Fibroblast of lung (primary cell): ENCODE measurements at regions not wholly inside any gene's neighbourhood (a gene's known extent, or its start where the extent isn't known, plus 50 kb on each side); places are given as distances from the start of the nearest gene placed in this dataset.

Source experiments
- DNase-seq, 2 donors: peaks; one replicate each; pipeline versions ENCODE4 v3.0.0 to v3.0.0-alpha.2; 2010; ENCODE audit warnings: low read depth in 2 of 2
- H2AFZ ChIP-seq: 2 replicates; pipeline ENCODE4 v1.5.1; 2012; ENCODE audit warnings: low read length, control low read depth, inconsistent platforms
- H3K27ac ChIP-seq: 2 replicates; pipeline ENCODE4 v1.5.1; 2011; ENCODE audit warnings: low read length, control low read depth; ENCODE audit not compliant: insufficient read depth
- H3K27me3 ChIP-seq: 2 replicates; pipeline ENCODE4 v1.5.1; 2011; ENCODE audit warnings: mild to moderate bottlenecking, low read length; ENCODE audit not compliant: control insufficient read depth, insufficient read depth
- H3K36me3 ChIP-seq: 2 replicates; pipeline ENCODE4 v1.5.1; 2011; ENCODE audit warnings: low read length; ENCODE audit not compliant: control insufficient read depth, insufficient read depth
- H3K4me1 ChIP-seq: 2 replicates; pipeline ENCODE4 v1.5.1; 2011; ENCODE audit warnings: low read length; ENCODE audit not compliant: control insufficient read depth, insufficient read depth; ENCODE audit errors: extremely low read depth
- H3K4me2 ChIP-seq: 2 replicates; pipeline ENCODE4 v1.5.1; 2011; ENCODE audit warnings: low read length, control low read depth; ENCODE audit not compliant: insufficient read depth; ENCODE audit errors: extremely low read depth
- H3K4me3 ChIP-seq, 4 experiments: fragments of 200-600 bp in 1 of 4; sonication (generic) in 1 of 4; replicated peaks in 1 of 4; 2 replicates each; pipeline ENCODE4 v1.5.1; 2011 to 2016; ENCODE audit warnings: low read length in 4 of 4, low read depth in 3 of 4, mild to moderate bottlenecking in 3 of 4, control low read depth in 2 of 4, inconsistent platforms in 1 of 4, mixed read lengths in 1 of 4; ENCODE audit not compliant: insufficient read depth in 1 of 4; ENCODE audit errors: control extremely low read depth in 1 of 4
- H3K79me2 ChIP-seq: 2 replicates; pipeline ENCODE4 v1.5.1; 2012; ENCODE audit warnings: mild to moderate bottlenecking, low read length, inconsistent platforms; ENCODE audit not compliant: control insufficient read depth, insufficient read depth
- H3K9ac ChIP-seq: 2 replicates; pipeline ENCODE4 v1.5.1; 2011; ENCODE audit warnings: mild to moderate bottlenecking, low read length, control low read depth; ENCODE audit not compliant: insufficient read depth
- H3K9me3 ChIP-seq: 2 replicates; pipeline ENCODE4 v1.5.1; 2012; ENCODE audit warnings: low read depth, low read length; ENCODE audit not compliant: control insufficient read depth, insufficient read depth
- H4K20me1 ChIP-seq: 2 replicates; pipeline ENCODE4 v1.5.1; 2011; ENCODE audit warnings: low read length; ENCODE audit not compliant: control insufficient read depth, insufficient read depth; ENCODE audit errors: extremely low read depth
- CTCF ChIP-seq, 2 donors: IDR thresholded peaks in 1 of 2; conservative IDR thresholded peaks in 1 of 2; 1 replicate in 1 of 2; 2 replicates in 1 of 2; pipeline ENCODE4 v1.5.1; 2011 to 2012; ENCODE audit warnings: low read length in 2 of 2, control low read depth in 1 of 2, inconsistent platforms in 1 of 2, low read depth in 1 of 2, mild to moderate bottlenecking in 1 of 2
- EZH2 ChIP-seq: IDR thresholded peaks from 2 replicates; pipeline ENCODE4 v1.5.1; 2012; ENCODE audit warnings: low read length, control low read depth, mild to moderate bottlenecking; ENCODE audit errors: missing control alignments

- Histone ChIP-seq H3K9ac (no peak overlapping the region), H3K27ac (no peak overlapping the region), H3K36me3 (no peaks in the 10 kb centered on the region), H3K79me2 (no peaks in the 10 kb centered on the region), H3K4me2 (no peak overlapping the region), H3K4me3 (no peak overlapping the region), H3K27me3 (no peaks in the 10 kb centered on the region), H2AFZ (no peak overlapping the region), H3K9me3 (no peaks in the 10 kb centered on the region), H3K4me1 (no peaks in the 10 kb centered on the region), H4K20me1 (no peaks in the 10 kb centered on the region)
- TF ChIP-seq EZH2 (no peak), CTCF (conservative IDR thresholded peaks at IDR 0.05 in 1 of 2, IDR thresholded peaks at IDR 0.05 in 1 of 2; ENCODE audit: low read depth in 1 of 2, low read length in 2 of 2) (no peak)
- DNase-seq = peak in 1 of 2 donors; percentile 5
Observed at GRCh38 chr11:91459840-91460239, 764.8 kb upstream of the FAT3 start.

GRCh38 chr11:91446267-91446666, 778.4 kb upstream of the FAT3 start:
- no peak for DNase-seq

GRCh38 chr11:91435694-91436395, 788.8 kb upstream of the FAT3 start:
- no peaks in the 10 kb centered on the region for H3K4me1 ChIP-seq
- no peaks in the 10 kb centered on the region for H3K27me3 ChIP-seq
- H3K9ac ChIP-seq = no peak overlapping the region
- H2AFZ ChIP-seq = no peak overlapping the region
- H3K27ac ChIP-seq = no peak overlapping the region
- no peaks in the 10 kb centered on the region for H3K9me3 ChIP-seq
- no peaks in the 10 kb centered on the region for H3K79me2 ChIP-seq
- no peaks in the 10 kb centered on the region for H3K36me3 ChIP-seq
- no peaks in the 10 kb centered on the region for H4K20me1 ChIP-seq
- no peak for DNase-seq
- TF ChIP-seq EZH2 (no peak), CTCF (conservative IDR thresholded peaks at IDR 0.05 in 1 of 2, IDR thresholded peaks at IDR 0.05 in 1 of 2; ENCODE audit: low read depth in 1 of 2, low read length in 2 of 2) (no peak)
- no peak overlapping the region for H3K4me3 ChIP-seq
- H3K4me2 ChIP-seq = no peak overlapping the region

More at GRCh38 chr11:91446267-91446666, 778.4 kb upstream of the FAT3 start:
- TF ChIP-seq CTCF (conservative IDR thresholded peaks at IDR 0.05 in 1 of 2, IDR thresholded peaks at IDR 0.05 in 1 of 2; ENCODE audit: low read depth in 1 of 2, low read length in 2 of 2) (no peak), EZH2 (no peak)
- H3K9ac ChIP-seq = no peak overlapping the region
- no peaks in the 10 kb centered on the region for H3K4me1 ChIP-seq
- no peaks in the 10 kb centered on the region for H3K27me3 ChIP-seq
- no peak overlapping the region for H2AFZ ChIP-seq
- no peak overlapping the region for H3K4me2 ChIP-seq
- no peaks in the 10 kb centered on the region for H3K36me3 ChIP-seq
- H3K79me2 ChIP-seq = no peaks in the 10 kb centered on the region
- no peak overlapping the region for H3K4me3 ChIP-seq
- H3K9me3 ChIP-seq = no peaks in the 10 kb centered on the region
- H4K20me1 ChIP-seq = no peaks in the 10 kb centered on the region
- no peak overlapping the region for H3K27ac ChIP-seq
